ENCODE measurements at regions not wholly inside any gene's neighbourhood (a gene's known extent, or its start where the extent isn't known, plus 50 kb on each side); places are given as distances from the start of the nearest gene placed in this dataset.

DNA sequence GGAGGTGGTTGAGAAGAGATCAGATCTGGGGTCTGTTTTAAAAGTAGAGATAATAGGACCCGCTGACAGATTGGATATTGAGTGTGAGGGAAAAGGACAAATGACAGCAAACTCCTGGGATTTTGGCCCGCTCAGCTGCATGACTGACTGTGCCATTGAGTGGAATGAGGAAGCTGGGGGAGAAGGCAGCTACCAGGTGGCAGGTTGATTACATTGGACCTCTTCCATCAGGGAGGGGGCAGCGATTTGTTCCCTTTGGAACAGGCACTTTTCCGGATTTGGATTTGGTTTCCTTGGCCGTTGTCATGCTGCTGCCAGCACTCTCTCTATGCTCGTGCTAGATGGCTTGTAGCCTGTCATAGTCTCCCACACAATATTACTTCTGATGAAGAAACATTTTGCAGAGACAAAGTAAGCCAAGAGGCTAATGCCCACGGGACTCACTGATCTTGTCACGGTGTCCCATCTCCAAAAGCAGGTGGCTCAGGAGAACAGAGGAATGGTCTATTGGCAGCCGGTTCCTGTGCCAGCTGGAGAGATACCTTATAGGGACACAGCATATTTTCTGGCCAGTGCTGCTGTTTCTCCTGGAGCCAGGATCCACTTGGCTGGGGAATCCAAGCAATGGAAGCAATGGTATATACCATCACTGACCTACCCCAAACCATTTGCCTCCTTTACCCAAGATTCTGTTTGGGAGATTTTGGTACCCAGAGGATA is 69.1 kb upstream of the WAC start:
- Histone ChIP-seq H2AFZ (ENCODE audit: low read depth, low read length) (no peak overlapping the region), H3K9ac (ENCODE audit: low read length) (no peak overlapping the region), H3K36me3 (replicated peaks; ENCODE audit: low read depth, low read length) (no peaks in the 10 kb centered on the region), H3K9me3 (ENCODE audit: insufficient read depth, low read length) (no peaks in the 10 kb centered on the region), H3K4me1 (ENCODE audit: low read length) (no peaks in the 10 kb centered on the region), H3K4me3 (ENCODE audit: low read length) (no peak overlapping the region), H3K4me2 (ENCODE audit: low read length) (no peak overlapping the region), H3K27ac (ENCODE audit: low read length) (no peak overlapping the region), H3K27me3 (ENCODE audit: low read depth, low read length) (no peaks in the 10 kb centered on the region), H3K79me2 (ENCODE audit: low read length) (no peaks in the 10 kb centered on the region), H4K20me1 (ENCODE audit: insufficient read depth, low read length) (no peaks in the 10 kb centered on the region)
- TF ChIP-seq, protein P1, sequence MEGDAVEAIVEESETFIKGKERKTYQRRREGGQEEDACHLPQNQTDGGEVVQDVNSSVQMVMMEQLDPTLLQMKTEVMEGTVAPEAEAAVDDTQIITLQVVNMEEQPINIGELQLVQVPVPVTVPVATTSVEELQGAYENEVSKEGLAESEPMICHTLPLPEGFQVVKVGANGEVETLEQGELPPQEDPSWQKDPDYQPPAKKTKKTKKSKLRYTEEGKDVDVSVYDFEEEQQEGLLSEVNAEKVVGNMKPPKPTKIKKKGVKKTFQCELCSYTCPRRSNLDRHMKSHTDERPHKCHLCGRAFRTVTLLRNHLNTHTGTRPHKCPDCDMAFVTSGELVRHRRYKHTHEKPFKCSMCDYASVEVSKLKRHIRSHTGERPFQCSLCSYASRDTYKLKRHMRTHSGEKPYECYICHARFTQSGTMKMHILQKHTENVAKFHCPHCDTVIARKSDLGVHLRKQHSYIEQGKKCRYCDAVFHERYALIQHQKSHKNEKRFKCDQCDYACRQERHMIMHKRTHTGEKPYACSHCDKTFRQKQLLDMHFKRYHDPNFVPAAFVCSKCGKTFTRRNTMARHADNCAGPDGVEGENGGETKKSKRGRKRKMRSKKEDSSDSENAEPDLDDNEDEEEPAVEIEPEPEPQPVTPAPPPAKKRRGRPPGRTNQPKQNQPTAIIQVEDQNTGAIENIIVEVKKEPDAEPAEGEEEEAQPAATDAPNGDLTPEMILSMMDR (IDR thresholded peaks at IDR 0.05; ENCODE audit: low read depth, low read length) = no peak
- no peak for TF ChIP-seq EZH2phosphoT487 (IDR thresholded peaks at IDR 0.05; ENCODE audit: low read depth)

DNA sequence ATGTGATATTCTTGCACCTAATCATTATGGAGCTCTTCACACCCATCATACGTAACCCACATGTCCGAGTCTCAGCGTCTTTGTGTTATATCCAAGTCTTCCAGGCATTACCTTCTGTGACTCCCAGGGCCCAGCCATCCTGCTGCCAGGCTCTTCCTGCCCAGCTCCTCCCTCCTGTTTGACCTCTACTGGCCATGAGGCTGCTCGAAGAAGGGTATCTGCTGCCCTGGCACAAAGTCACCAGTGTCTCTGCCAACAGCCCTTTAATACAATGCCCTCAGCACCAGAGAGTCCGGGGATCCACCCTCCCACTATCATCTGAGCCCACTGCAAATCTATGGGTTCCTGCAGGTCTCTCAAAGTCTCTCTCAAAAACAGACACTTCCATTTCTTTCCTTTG is 65.3 kb upstream of the WAC start:
- Histone ChIP-seq H3K9ac (ENCODE audit: low read length) (no peak overlapping the region), H3K36me3 (replicated peaks; ENCODE audit: low read depth, low read length) (no peaks in the 10 kb centered on the region), H2AFZ (ENCODE audit: low read depth, low read length) (no peak overlapping the region), H3K4me1 (ENCODE audit: low read length) (no peaks in the 10 kb centered on the region), H3K27ac (ENCODE audit: low read length) (no peak overlapping the region), H3K27me3 (ENCODE audit: low read depth, low read length) (no peaks in the 10 kb centered on the region), H4K20me1 (ENCODE audit: insufficient read depth, low read length) (no peaks in the 10 kb centered on the region), H3K9me3 (ENCODE audit: insufficient read depth, low read length) (no peaks in the 10 kb centered on the region), H3K4me3 (ENCODE audit: low read length) (no peak overlapping the region), H3K79me2 (ENCODE audit: low read length) (no peaks in the 10 kb centered on the region), H3K4me2 (ENCODE audit: low read length) (no peak overlapping the region)
- TF ChIP-seq, protein P1 (IDR thresholded peaks at IDR 0.05; ENCODE audit: low read depth, low read length) = no peak
- no peak for TF ChIP-seq EZH2phosphoT487 (IDR thresholded peaks at IDR 0.05; ENCODE audit: low read depth)

DNA sequence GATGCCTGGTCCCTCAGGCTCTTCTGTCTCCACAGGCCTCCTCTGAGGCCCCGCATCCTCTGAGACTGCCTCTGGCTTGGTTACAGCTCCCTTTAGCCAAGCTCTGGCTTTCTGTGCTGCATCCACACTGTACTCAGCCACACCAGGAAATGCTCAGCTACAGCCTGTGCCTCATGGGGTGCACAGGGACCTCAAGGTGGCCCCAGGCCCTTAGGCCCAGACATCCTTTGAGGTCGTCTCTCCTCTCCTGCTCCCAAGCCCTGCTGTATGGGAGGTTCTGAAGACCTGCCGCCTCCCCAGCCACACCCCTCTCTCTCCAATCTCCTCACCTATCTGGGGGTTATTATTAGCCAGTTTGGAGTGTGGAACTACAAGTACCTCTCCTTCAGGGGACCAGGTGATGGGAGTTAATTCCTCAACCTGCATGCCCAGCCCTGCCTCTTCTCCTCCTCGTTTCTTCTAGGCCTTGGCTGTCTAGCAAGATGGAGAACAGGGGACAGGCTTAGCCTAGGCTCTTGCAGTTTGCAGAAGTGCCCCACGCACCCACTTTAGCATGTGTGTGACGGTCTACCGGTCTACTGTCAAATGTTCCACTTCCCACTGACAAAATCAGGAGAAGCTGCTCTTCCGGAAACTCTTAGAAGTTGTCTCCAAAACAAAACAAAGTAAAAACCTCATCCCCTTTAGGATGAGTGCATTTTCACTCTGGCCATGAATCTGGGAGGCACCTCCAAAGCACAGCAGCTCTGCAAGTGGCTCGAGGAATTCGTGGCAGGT is 64.0 kb upstream of the WAC start:
- Histone ChIP-seq H3K4me3 (ENCODE audit: low read length) (no peak overlapping the region), H3K9me3 (ENCODE audit: insufficient read depth, low read length) (no peaks in the 10 kb centered on the region), H3K36me3 (replicated peaks; ENCODE audit: low read depth, low read length) (no peaks in the 10 kb centered on the region), H3K4me1 (ENCODE audit: low read length) (no peaks in the 10 kb centered on the region), H3K27ac (ENCODE audit: low read length) (no peak overlapping the region), H3K4me2 (ENCODE audit: low read length) (no peak overlapping the region), H3K27me3 (ENCODE audit: low read depth, low read length) (no peaks in the 10 kb centered on the region), H2AFZ (ENCODE audit: low read depth, low read length) (no peak overlapping the region), H4K20me1 (ENCODE audit: insufficient read depth, low read length) (no peaks in the 10 kb centered on the region), H3K9ac (ENCODE audit: low read length) (no peak overlapping the region), H3K79me2 (ENCODE audit: low read length) (no peaks in the 10 kb centered on the region)
- TF ChIP-seq, protein P1 (IDR thresholded peaks at IDR 0.05; ENCODE audit: low read depth, low read length) = no peak
- no peak for TF ChIP-seq EZH2phosphoT487 (IDR thresholded peaks at IDR 0.05; ENCODE audit: low read depth)

DNA sequence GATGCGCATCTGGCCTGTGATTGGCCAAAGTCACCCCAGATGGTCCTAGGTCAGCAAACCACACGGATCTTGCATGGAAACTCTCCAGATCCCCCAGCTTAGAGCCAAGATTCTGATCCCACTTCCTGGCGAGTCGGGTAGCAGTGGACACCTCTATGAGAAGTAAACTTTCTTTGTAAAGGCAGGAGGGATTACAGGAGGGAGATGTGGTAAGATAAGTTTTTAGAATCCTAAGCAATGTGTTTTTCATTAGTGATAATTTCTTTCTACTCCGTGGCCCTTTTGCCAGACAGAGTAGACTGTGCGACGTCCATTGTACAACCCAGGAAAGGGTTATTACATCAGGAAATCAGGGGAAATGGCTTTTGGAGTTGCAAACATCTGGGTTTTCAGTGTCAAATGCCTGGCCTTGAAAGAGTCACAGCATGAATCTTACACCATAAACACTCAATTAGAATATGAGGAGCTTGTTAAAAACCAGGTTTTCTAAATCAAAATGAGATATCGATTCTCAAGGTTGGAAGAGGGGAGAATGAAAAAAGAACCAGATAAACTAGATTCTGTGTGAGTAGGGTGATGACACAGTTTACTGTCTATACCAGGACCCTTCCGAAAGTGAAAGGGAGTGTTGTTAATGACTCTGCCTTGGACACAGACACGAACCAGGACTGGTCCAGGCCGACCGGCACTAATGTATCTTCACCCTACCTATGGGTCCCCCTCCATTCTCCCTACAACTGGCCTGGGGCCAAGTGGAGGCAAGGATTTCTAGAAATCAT is 61.9 kb upstream of the WAC start:
- no peaks in the 10 kb centered on the region for H3K9me3 ChIP-seq (ENCODE audit: insufficient read depth, low read length)
- no peaks in the 10 kb centered on the region for H4K20me1 ChIP-seq (ENCODE audit: insufficient read depth, low read length)
- no peak overlapping the region for H3K9ac ChIP-seq (ENCODE audit: low read length)
- H3K4me1 ChIP-seq (ENCODE audit: low read length) = no peaks in the 10 kb centered on the region
- no peak overlapping the region for H3K27ac ChIP-seq (ENCODE audit: low read length)
- no peaks in the 10 kb centered on the region for H3K79me2 ChIP-seq (ENCODE audit: low read length)
- H3K27me3 ChIP-seq (ENCODE audit: low read depth, low read length) = no peaks in the 10 kb centered on the region
- TF ChIP-seq EZH2phosphoT487 (IDR thresholded peaks at IDR 0.05; ENCODE audit: low read depth) = no peak
- TF ChIP-seq, protein P1 (IDR thresholded peaks at IDR 0.05; ENCODE audit: low read depth, low read length) = no peak
- H3K4me3 ChIP-seq (ENCODE audit: low read length) = no peak overlapping the region
- H2AFZ ChIP-seq (ENCODE audit: low read depth, low read length) = no peak overlapping the region
- H3K4me2 ChIP-seq (ENCODE audit: low read length) = no peak overlapping the region
- H3K36me3 ChIP-seq (replicated peaks; ENCODE audit: low read depth, low read length) = no peaks in the 10 kb centered on the region
